Ovary (tissue), 3 donors: ENCODE measurements at regions not wholly inside any gene's neighbourhood (a gene's known extent, or its start where the extent isn't known, plus 50 kb on each side); places are given as distances from the start of the nearest gene placed in this dataset.

Experiments
- EP300 ChIP-seq: sonication (generic); formaldehyde crosslinking; IDR thresholded peaks from one replicate; pipeline ENCODE4 v1.6.1; 2017; ENCODE audit warnings: antibody characterized with exemption
- POLR2A ChIP-seq: fragments of 450-650 bp; IDR thresholded peaks from one replicate; pipeline ENCODE4 v1.6.1; 2017; ENCODE audit warnings: antibody characterized with exemption, mild to moderate bottlenecking, moderate library complexity
- TF ChIP-seq, protein P1 (sequence below), 3 donors: fragments of 450-650 bp in 2 of 3; fragments of 200-600 bp in 1 of 3; IDR thresholded peaks; one replicate each; pipeline versions ENCODE4 v1.5.1 to v1.8.0; 2016 to 2022; ENCODE audit warnings: antibody characterized with exemption in 3 of 3, mild to moderate bottlenecking in 1 of 3
- donor health status: DM: no; HTN: no; CAD: no.

DNA sequence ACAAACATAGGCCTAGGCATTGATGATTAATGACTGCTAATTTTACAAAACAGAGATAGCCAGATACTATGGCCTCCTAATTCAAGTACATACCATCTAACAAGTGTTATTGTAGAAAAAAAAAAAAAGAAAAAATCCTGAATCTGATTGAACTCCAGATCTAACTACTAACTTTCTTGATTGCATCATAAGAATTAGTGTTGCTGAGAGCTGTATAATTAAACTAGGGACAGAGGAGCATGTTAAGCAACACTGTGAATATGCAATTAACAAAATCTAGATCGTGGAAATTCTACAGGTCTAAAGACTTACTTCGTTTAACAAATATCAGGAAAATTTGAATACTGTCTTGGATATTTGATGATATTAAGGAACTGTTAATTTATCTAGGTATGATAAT lies 208.3 kb upstream of the ZNF608 start:
- TF ChIP-seq, protein P1, sequence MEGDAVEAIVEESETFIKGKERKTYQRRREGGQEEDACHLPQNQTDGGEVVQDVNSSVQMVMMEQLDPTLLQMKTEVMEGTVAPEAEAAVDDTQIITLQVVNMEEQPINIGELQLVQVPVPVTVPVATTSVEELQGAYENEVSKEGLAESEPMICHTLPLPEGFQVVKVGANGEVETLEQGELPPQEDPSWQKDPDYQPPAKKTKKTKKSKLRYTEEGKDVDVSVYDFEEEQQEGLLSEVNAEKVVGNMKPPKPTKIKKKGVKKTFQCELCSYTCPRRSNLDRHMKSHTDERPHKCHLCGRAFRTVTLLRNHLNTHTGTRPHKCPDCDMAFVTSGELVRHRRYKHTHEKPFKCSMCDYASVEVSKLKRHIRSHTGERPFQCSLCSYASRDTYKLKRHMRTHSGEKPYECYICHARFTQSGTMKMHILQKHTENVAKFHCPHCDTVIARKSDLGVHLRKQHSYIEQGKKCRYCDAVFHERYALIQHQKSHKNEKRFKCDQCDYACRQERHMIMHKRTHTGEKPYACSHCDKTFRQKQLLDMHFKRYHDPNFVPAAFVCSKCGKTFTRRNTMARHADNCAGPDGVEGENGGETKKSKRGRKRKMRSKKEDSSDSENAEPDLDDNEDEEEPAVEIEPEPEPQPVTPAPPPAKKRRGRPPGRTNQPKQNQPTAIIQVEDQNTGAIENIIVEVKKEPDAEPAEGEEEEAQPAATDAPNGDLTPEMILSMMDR (IDR thresholded peaks at IDR 0.05), result no peak
- TF ChIP-seq EP300 (no peak), POLR2A (no peak)
